SK-N-SH (cell line): ENCODE measurements at regions not wholly inside any gene's neighbourhood (a gene's known extent, or its start where the extent isn't known, plus 50 kb on each side); places are given as distances from the start of the nearest gene placed in this dataset.

Experiments used
- CTCF ChIA-PET: fragments of 300-600, 350-600 bp; formaldehyde crosslinking; extraction: SDS; loops from one replicate; lab custom pipeline; 2021; lab: Yijun Ruan, JAX
- POLR2A ChIA-PET: fragments of 350-600 bp; sonication (Branson Sonifier 250); formaldehyde crosslinking; extraction: SDS; loops from one replicate; lab custom pipeline; 2020; ENCODE audit warnings: antibody characterized with exemption, inconsistent platforms; lab: Yijun Ruan, JAX
- DNase-seq: peaks from one replicate; pipeline ENCODE4 v3.0.0; 2012
- H2AFZ ChIP-seq: fragments of 200-600 bp; sonication (generic); 2 replicates; pipeline ENCODE4 v1.8.1; 2016; ENCODE audit warnings: antibody characterized with exemption, mild to moderate bottlenecking, low read depth
- H3F3A ChIP-seq: fragments of 200-600 bp; sonication (generic); replicated peaks from 2 replicates; pipeline ENCODE3; 2016; ENCODE audit warnings: antibody characterized with exemption, mild to moderate bottlenecking; ENCODE audit not compliant: insufficient read depth
- H3K27ac ChIP-seq, 2 experiments: fragments of 200-500 bp in 1 of 2; fragments of 200-600 bp in 1 of 2; sonication (Bioruptor generic) in 1 of 2; sonication (generic), shearing (Covaris generic) in 1 of 2; 2 replicates each; pipeline versions ENCODE4 v1.5.1 to v1.6.1; 2014 to 2016; ENCODE audit warnings: low read depth in 2 of 2, inconsistent platforms in 1 of 2, low read length in 1 of 2, mild to moderate bottlenecking in 1 of 2, mixed read lengths in 1 of 2
- H3K27me3 ChIP-seq: fragments of 200-600 bp; sonication (generic), shearing (Covaris generic); 2 replicates; pipeline ENCODE4 v1.6.1; 2016; ENCODE audit warnings: mixed run types; ENCODE audit not compliant: insufficient read depth
- H3K36me3 ChIP-seq, 2 experiments: fragments of 200-500 bp in 1 of 2; fragments of 200-600 bp in 1 of 2; sonication (Bioruptor generic) in 1 of 2; sonication (generic) in 1 of 2; replicated peaks in 1 of 2; 2 replicates each; pipeline versions ENCODE3 to v1.5.1; 2014 to 2016; ENCODE audit warnings: low read length in 1 of 2, mild to moderate bottlenecking in 1 of 2; ENCODE audit not compliant: insufficient read depth in 2 of 2, control insufficient read depth in 1 of 2
- H3K4me1 ChIP-seq, 2 experiments: fragments of 200-500 bp in 1 of 2; fragments of 200-600 bp in 1 of 2; sonication (Bioruptor generic) in 1 of 2; sonication (generic), shearing (Covaris generic) in 1 of 2; 2 replicates each; pipeline versions ENCODE4 v1.5.1 to v1.6.1; 2014 to 2016; ENCODE audit warnings: low read depth in 1 of 2, low read length in 1 of 2, mixed run types in 1 of 2; ENCODE audit not compliant: insufficient read depth in 2 of 2, control insufficient read depth in 1 of 2
- H3K4me2 ChIP-seq: fragments of 200-600 bp; sonication (generic), shearing (Covaris generic); 2 replicates; pipeline ENCODE4 v1.6.1; 2017; ENCODE audit warnings: mixed run types
- H3K4me3 ChIP-seq, 2 experiments: fragments of 200-500 bp in 1 of 2; fragments of 200-600 bp in 1 of 2; sonication (Bioruptor generic) in 1 of 2; sonication (generic), shearing (Covaris generic) in 1 of 2; 2 replicates each; pipeline versions ENCODE4 v1.5.1 to v1.8.1; 2014 to 2016; ENCODE audit warnings: low read depth in 2 of 2, inconsistent platforms in 1 of 2, low read length in 1 of 2, mild to moderate bottlenecking in 1 of 2, mixed read lengths in 1 of 2, moderate library complexity in 1 of 2
- H3K79me2 ChIP-seq: fragments of 200-600 bp; sonication (generic); 2 replicates; pipeline ENCODE4 v1.8.1; 2017; ENCODE audit warnings: mild to moderate bottlenecking; ENCODE audit not compliant: insufficient read depth
- H3K9ac ChIP-seq: fragments of 200-600 bp; sonication (generic); 2 replicates; pipeline ENCODE4 v1.6.1; 2017; ENCODE audit warnings: mixed run types
- H3K9me2 ChIP-seq: fragments of 200-600 bp; sonication (generic); 2 replicates; pipeline ENCODE4 v1.6.1; 2017; ENCODE audit warnings: mixed run types
- H3K9me3 ChIP-seq: fragments of 200-600 bp; sonication (generic); 2 replicates; pipeline ENCODE4 v1.6.1; 2017; ENCODE audit warnings: mixed run types, mild to moderate bottlenecking, moderate library complexity
- H4K20me1 ChIP-seq: fragments of 200-600 bp; sonication (generic); 2 replicates; pipeline ENCODE4 v1.6.1; 2017; ENCODE audit warnings: mild to moderate bottlenecking, mixed run types; ENCODE audit not compliant: insufficient read depth
- CHD2 ChIP-seq: fragments of 150-350 bp; IDR thresholded peaks from 2 replicates; pipeline ENCODE4 v1.6.1; 2018; ENCODE audit warnings: low read length; ENCODE audit not compliant: partially characterized antibody
- EP300 ChIP-seq, 2 experiments: IDR thresholded peaks; 2 replicates each; pipeline versions ENCODE4 v1.4.0 to v1.6.1; 2012; ENCODE audit warnings: borderline replicate concordance in 1 of 2, low read depth in 1 of 2, low read length in 1 of 2
- EZH2phosphoT487 ChIP-seq: fragments of 200-600 bp; sonication (generic); IDR thresholded peaks from 2 replicates; pipeline ENCODE4 v1.6.1; 2017; ENCODE audit warnings: low read depth, mixed run types, mild to moderate bottlenecking, antibody characterized with exemption, moderate library complexity, borderline replicate concordance
- FOSL2 ChIP-seq: IDR thresholded peaks from 2 replicates; pipeline ENCODE4 v1.4.0; 2012; ENCODE audit warnings: low read depth, mild to moderate bottlenecking, moderate library complexity, borderline replicate concordance
- FOXJ3 ChIP-seq: sonication (generic); formaldehyde crosslinking; IDR thresholded peaks from 2 replicates; pipeline ENCODE4 v1.5.1; 2020; ENCODE audit warnings: mild to moderate bottlenecking, missing genetic modification reagents
- FOXM1 ChIP-seq: IDR thresholded peaks from 2 replicates; pipeline ENCODE4 v1.4.0; 2012; ENCODE audit warnings: low read depth, mild to moderate bottlenecking
- GABPA ChIP-seq: IDR thresholded peaks from 2 replicates; pipeline ENCODE4 v1.4.0; 2012; ENCODE audit warnings: low read depth, mild to moderate bottlenecking
- GATA2 ChIP-seq: sonication (generic); formaldehyde crosslinking; IDR thresholded peaks from 2 replicates; pipeline ENCODE4 v1.5.0; 2020; ENCODE audit warnings: mild to moderate bottlenecking, missing genetic modification reagents
- JUND ChIP-seq: IDR thresholded peaks from 2 replicates; pipeline ENCODE4 v1.4.0; 2012
- MEF2A ChIP-seq: IDR thresholded peaks from 2 replicates; pipeline ENCODE4 v1.4.0; 2012; ENCODE audit warnings: low read depth, borderline replicate concordance
- NFIC ChIP-seq: IDR thresholded peaks from 2 replicates; pipeline ENCODE4 v1.4.0; 2012; ENCODE audit warnings: borderline replicate concordance
- POLR2AphosphoS5 ChIP-seq: IDR thresholded peaks from 2 replicates; pipeline ENCODE4 v1.6.1; 2012; ENCODE audit warnings: low read depth, low read length
- RAD21 ChIP-seq: IDR thresholded peaks from 2 replicates; pipeline ENCODE4 v1.6.1; 2012; ENCODE audit warnings: mild to moderate bottlenecking, low read length
- RCOR1 ChIP-seq: fragments of 150-350 bp; IDR thresholded peaks from 2 replicates; pipeline ENCODE4 v1.6.1; 2017; ENCODE audit warnings: antibody characterized with exemption, low read length
- RFX5 ChIP-seq: IDR thresholded peaks from 2 replicates; pipeline ENCODE4 v1.6.1; 2012; ENCODE audit warnings: mild to moderate bottlenecking, improper control_type of control experiment, low read length
- RXRA ChIP-seq: IDR thresholded peaks from 2 replicates; pipeline ENCODE4 v1.4.0; 2012; ENCODE audit warnings: low read depth, mild to moderate bottlenecking, borderline replicate concordance
- TCF12 ChIP-seq: IDR thresholded peaks from 2 replicates; pipeline ENCODE4 v1.4.0; 2012
- YY1 ChIP-seq: IDR thresholded peaks from 2 replicates; pipeline ENCODE4 v1.4.0; 2012; ENCODE audit warnings: low read depth, mild to moderate bottlenecking
- WGBS: methylation state at CpG from one replicate; pipeline ENCODE4 v1.1.6; 2017; ENCODE audit warnings: low lambda C conversion rate; 5-methylcytosine and 5-hydroxymethylcytosine counted together
- TF ChIP-seq, protein P1 (sequence below): IDR thresholded peaks from 2 replicates; pipeline ENCODE4 v1.4.0; 2012; ENCODE audit warnings: low read depth
- TF ChIP-seq, protein P2 (sequence below): IDR thresholded peaks from 2 replicates; pipeline ENCODE4 v1.4.0; 2012; ENCODE audit warnings: low read depth, borderline replicate concordance
- TF ChIP-seq, protein P3 (sequence below): fragments of 150-350 bp; IDR thresholded peaks from 2 replicates; pipeline ENCODE4 v1.6.1; 2017; ENCODE audit warnings: antibody characterized with exemption, low read length, low read depth, borderline replicate concordance
- TF ChIP-seq, protein P4 (sequence below): IDR thresholded peaks from 2 replicates; pipeline ENCODE4 v1.4.0; 2012; ENCODE audit warnings: low read depth, borderline replicate concordance
- TF ChIP-seq, protein P5 (sequence below): IDR thresholded peaks from 2 replicates; pipeline ENCODE4; 2012
- TF ChIP-seq, protein P6 (sequence below): fragments of 150-350 bp; IDR thresholded peaks from 2 replicates; pipeline ENCODE4 v1.6.1; 2016; ENCODE audit warnings: mild to moderate bottlenecking, low read depth, low read length

DNA sequence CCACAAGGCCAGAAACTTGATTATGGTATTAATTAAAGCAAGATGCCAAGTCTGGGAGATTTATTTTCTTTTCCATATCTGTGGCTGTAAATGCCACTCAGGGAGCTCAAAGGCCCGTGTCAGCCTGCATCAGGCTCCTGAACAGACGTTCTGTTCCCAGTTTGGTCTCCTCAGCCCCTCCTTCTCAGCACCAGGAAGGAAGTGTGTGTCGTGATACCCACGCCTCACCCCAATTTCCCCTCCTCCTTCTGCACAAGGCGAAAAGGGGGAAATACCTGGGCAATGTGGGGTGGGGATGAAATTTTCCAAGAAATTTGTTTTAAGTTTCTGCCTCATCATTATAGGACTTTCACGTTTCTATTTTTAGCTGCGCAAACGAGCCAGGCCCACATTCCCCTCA is 112.0 kb downstream of the SYF2 start:
- Histone ChIP-seq H3K27me3 (no peaks in the 10 kb centered on the region), H3K4me2 (no peak overlapping the region), H3K27ac (no peak overlapping the region), H2AFZ (no peak overlapping the region), H4K20me1 (no peaks in the 10 kb centered on the region), H3F3A (no peaks in the 10 kb centered on the region), H3K9ac (no peak overlapping the region), H3K4me1 (no peaks in the 10 kb centered on the region), H3K9me2 (no peaks in the 10 kb centered on the region), H3K4me3 (no peak overlapping the region), H3K9me3 (no peaks in the 10 kb centered on the region), H3K79me2 (no peaks in the 10 kb centered on the region), H3K36me3 (no peaks in the 10 kb centered on the region)
- TF ChIP-seq POLR2AphosphoS5 (no peak), FOSL2 (no peak), TCF12 (no peak), GATA2 (no peak), EP300 (IDR thresholded peaks at IDR 0.05; ENCODE audit: borderline replicate concordance in 1 of 2, low read depth in 1 of 2, low read length in 1 of 2) (no peak), NFIC (no peak), RXRA (no peak), MEF2A (no peak), RCOR1 (no peak), FOXJ3 (CRISPR knock-in tag) (no peak)
- TF ChIP-seq, protein P1, sequence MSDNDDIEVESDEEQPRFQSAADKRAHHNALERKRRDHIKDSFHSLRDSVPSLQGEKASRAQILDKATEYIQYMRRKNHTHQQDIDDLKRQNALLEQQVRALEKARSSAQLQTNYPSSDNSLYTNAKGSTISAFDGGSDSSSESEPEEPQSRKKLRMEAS: no peak
- TF ChIP-seq, protein P2, sequence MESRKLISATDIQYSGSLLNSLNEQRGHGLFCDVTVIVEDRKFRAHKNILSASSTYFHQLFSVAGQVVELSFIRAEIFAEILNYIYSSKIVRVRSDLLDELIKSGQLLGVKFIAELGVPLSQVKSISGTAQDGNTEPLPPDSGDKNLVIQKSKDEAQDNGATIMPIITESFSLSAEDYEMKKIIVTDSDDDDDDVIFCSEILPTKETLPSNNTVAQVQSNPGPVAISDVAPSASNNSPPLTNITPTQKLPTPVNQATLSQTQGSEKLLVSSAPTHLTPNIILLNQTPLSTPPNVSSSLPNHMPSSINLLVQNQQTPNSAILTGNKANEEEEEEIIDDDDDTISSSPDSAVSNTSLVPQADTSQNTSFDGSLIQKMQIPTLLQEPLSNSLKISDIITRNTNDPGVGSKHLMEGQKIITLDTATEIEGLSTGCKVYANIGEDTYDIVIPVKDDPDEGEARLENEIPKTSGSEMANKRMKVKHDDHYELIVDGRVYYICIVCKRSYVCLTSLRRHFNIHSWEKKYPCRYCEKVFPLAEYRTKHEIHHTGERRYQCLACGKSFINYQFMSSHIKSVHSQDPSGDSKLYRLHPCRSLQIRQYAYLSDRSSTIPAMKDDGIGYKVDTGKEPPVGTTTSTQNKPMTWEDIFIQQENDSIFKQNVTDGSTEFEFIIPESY: no peak
- POLR2A ChIA-PET: interaction anchor here (1.1 kb wide), 1 partner anchor 21 kb away, joined by 3 read pairs; no protein-coding TSS in a partner anchor
- DNase-seq: no peak
- CTCF ChIA-PET: interaction anchor here (1.0 to 1.2 kb wide), 2 partner anchors 13 to 19 kb away, joined by 3 read pairs; no protein-coding TSS in a partner anchor
- WGBS: 48% methylated on average over 8 of the region's 8 CpGs

DNA sequence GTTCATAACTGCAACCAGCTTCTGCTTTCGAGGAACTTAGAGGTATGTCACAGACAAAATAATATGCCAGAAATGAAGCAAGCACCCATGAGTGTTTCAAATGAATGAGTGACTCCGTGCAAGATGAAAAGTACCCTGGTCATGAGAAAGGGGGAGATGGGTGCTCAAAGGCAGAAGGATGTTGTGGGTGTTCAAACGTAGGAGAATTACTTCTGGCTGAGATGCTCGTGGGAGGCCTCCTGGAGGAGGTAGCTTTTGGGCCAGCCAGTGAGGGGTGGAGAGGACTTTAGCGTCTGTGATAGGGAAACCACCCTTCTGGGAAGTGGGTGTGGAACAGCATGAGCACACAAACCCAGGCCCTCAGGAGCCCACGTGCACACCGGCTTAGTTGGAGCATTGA is 113.8 kb downstream of the SYF2 start:
- Histone ChIP-seq H3K27me3 (no peaks in the 10 kb centered on the region), H3K36me3 (no peaks in the 10 kb centered on the region), H4K20me1 (no peaks in the 10 kb centered on the region), H3K4me3 (no peak overlapping the region), H3K27ac (no peak overlapping the region), H3F3A (no peaks in the 10 kb centered on the region), H3K9me2 (no peaks in the 10 kb centered on the region), H3K9me3 (no peaks in the 10 kb centered on the region), H3K4me2 (no peak overlapping the region), H2AFZ (no peak overlapping the region), H3K9ac (no peak overlapping the region), H3K4me1 (no peaks in the 10 kb centered on the region), H3K79me2 (no peaks in the 10 kb centered on the region)
- WGBS: 60% methylated on average over 7 of the region's 7 CpGs
- no peak for DNase-seq
- ChIA-PET POLR2A (no interaction called here), CTCF (interaction anchor here (1.6 kb wide), 2 partner anchors 14 to 269 kb away, joined by 4 read pairs; no protein-coding TSS in a partner anchor)
- TF ChIP-seq, protein P3, sequence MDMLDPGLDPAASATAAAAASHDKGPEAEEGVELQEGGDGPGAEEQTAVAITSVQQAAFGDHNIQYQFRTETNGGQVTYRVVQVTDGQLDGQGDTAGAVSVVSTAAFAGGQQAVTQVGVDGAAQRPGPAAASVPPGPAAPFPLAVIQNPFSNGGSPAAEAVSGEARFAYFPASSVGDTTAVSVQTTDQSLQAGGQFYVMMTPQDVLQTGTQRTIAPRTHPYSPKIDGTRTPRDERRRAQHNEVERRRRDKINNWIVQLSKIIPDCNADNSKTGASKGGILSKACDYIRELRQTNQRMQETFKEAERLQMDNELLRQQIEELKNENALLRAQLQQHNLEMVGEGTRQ: no peak
- TF ChIP-seq CHD2 (no peak), RCOR1 (no peak), EZH2phosphoT487 (no peak), JUND (no peak), GABPA (no peak), EP300 (IDR thresholded peaks at IDR 0.05; ENCODE audit: borderline replicate concordance in 1 of 2, low read depth in 1 of 2, low read length in 1 of 2) (no peak), YY1 (no peak), RFX5 (no peak), GATA2 (no peak), RAD21 (no peak), MEF2A (no peak), FOXM1 (no peak)
- TF ChIP-seq, protein P4, sequence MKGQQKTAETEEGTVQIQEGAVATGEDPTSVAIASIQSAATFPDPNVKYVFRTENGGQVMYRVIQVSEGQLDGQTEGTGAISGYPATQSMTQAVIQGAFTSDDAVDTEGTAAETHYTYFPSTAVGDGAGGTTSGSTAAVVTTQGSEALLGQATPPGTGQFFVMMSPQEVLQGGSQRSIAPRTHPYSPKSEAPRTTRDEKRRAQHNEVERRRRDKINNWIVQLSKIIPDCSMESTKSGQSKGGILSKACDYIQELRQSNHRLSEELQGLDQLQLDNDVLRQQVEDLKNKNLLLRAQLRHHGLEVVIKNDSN: no peak
- TF ChIP-seq, protein P5, sequence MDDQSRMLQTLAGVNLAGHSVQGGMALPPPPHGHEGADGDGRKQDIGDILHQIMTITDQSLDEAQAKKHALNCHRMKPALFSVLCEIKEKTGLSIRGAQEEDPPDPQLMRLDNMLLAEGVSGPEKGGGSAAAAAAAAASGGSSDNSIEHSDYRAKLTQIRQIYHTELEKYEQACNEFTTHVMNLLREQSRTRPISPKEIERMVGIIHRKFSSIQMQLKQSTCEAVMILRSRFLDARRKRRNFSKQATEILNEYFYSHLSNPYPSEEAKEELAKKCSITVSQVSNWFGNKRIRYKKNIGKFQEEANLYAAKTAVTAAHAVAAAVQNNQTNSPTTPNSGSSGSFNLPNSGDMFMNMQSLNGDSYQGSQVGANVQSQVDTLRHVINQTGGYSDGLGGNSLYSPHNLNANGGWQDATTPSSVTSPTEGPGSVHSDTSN: no peak
- TF ChIP-seq, protein P6, sequence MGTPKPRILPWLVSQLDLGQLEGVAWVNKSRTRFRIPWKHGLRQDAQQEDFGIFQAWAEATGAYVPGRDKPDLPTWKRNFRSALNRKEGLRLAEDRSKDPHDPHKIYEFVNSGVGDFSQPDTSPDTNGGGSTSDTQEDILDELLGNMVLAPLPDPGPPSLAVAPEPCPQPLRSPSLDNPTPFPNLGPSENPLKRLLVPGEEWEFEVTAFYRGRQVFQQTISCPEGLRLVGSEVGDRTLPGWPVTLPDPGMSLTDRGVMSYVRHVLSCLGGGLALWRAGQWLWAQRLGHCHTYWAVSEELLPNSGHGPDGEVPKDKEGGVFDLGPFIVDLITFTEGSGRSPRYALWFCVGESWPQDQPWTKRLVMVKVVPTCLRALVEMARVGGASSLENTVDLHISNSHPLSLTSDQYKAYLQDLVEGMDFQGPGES: no peak
